Parathyroid adenoma (tissue), 2 donors: ENCODE measurements at regions not wholly inside any gene's neighbourhood (a gene's known extent, or its start where the extent isn't known, plus 50 kb on each side); places are given as distances from the start of the nearest gene placed in this dataset.
"Not testable (repeated sequence)": the region's sequence is repeated elsewhere in the genome, so short reads cannot be mapped to it uniquely, and the experiment has no call there.

ENCODE experiments used
- H2AFZ ChIP-seq: fragments of 300-600 bp; sonication (generic); one replicate; pipeline ENCODE4 v1.7.0; 2017; ENCODE audit warnings: antibody characterized with exemption, mild to moderate bottlenecking
- H3K27ac ChIP-seq: fragments of 300-600 bp; sonication (generic); one replicate; pipeline ENCODE4 v1.7.0; 2017
- H3K27me3 ChIP-seq: fragments of 300-600 bp; sonication (generic); one replicate; pipeline ENCODE4 v1.7.0; 2017; ENCODE audit warnings: low read length; ENCODE audit not compliant: control insufficient read depth, insufficient read depth
- H3K36me3 ChIP-seq: fragments of 300-600 bp; sonication (generic); one replicate; pipeline ENCODE4 v1.7.0; 2017; ENCODE audit warnings: low read length; ENCODE audit not compliant: control insufficient read depth, insufficient read depth
- H3K4me1 ChIP-seq: fragments of 300-600 bp; sonication (generic); one replicate; pipeline ENCODE4 v1.7.0; 2017; ENCODE audit warnings: control low read depth
- H3K4me2 ChIP-seq: fragments of 300-600 bp; sonication (generic); one replicate; pipeline ENCODE4 v1.7.0; 2017; ENCODE audit warnings: low read length
- H3K4me3 ChIP-seq: fragments of 300-600 bp; sonication (generic); one replicate; pipeline ENCODE4 v1.7.0; 2017; ENCODE audit warnings: low read depth, low read length
- H3K79me2 ChIP-seq: fragments of 300-600 bp; sonication (generic); one replicate; pipeline ENCODE4 v1.7.0; 2017; ENCODE audit warnings: control low read depth
- H3K9ac ChIP-seq: fragments of 300-600 bp; sonication (generic); one replicate; pipeline ENCODE4 v1.7.0; 2017; ENCODE audit warnings: mild to moderate bottlenecking
- H3K9me3 ChIP-seq: fragments of 300-600 bp; sonication (generic); one replicate; pipeline ENCODE4 v1.7.0; 2017; ENCODE audit warnings: low read length; ENCODE audit not compliant: control insufficient read depth
- TF ChIP-seq, protein P1 (sequence below): fragments of 300-600 bp; sonication (generic); IDR thresholded peaks from one replicate; pipeline ENCODE4 v1.7.0; 2017; ENCODE audit warnings: antibody characterized with exemption, mild to moderate bottlenecking
- donor health status: primary hyperparathyroidism.

DNA sequence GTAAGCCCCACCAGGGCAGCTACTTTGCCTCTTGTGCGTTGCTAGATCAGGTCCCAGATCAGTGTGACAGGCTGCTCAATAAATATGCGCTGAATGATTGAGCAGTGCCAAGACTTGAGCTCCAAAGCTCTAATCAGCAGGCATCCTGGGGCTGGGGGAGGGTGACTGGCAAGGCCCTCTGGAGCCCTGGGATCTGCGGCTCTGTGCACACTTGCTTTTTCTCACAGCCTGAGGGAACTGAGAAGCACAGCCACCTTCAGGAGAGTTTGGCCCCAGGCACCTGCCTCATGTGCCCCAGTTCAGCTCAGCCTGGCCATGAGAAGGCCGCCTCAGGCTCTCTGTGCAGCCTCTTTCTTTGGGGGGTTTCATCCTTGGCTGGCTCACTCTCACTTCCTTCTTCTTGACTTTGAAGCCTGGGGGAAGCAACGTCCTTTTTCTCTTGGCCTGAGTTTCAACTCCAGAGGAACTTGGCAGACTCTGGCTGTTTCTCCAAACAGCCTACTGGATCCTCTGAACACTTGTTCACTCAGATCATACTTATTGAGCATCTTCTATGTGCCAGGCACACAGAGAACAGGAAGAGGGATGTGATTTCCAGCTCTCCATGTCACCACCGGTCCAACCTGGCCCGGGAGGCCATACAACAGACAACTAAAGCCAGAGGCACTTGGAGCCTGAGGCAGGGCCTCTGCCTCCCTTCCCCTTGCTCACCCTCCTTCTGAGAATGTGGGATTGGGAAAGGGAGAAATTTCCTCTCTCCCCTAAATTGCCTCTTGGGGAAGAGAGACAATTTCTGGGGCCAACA, 114.0 kb downstream of the VEGFA start:
- Histone ChIP-seq H3K9ac (no peak overlapping the region), H3K79me2 (no peaks in the 10 kb centered on the region), H3K4me1 (no peaks in the 10 kb centered on the region), H3K27me3 (no peaks in the 10 kb centered on the region), H2AFZ (no peak overlapping the region), H3K36me3 (no peaks in the 10 kb centered on the region), H3K9me3 (no peaks in the 10 kb centered on the region), H3K4me3 (no peak overlapping the region), H3K4me2 (no peak overlapping the region), H3K27ac (no peak overlapping the region)
- TF ChIP-seq, protein P1, sequence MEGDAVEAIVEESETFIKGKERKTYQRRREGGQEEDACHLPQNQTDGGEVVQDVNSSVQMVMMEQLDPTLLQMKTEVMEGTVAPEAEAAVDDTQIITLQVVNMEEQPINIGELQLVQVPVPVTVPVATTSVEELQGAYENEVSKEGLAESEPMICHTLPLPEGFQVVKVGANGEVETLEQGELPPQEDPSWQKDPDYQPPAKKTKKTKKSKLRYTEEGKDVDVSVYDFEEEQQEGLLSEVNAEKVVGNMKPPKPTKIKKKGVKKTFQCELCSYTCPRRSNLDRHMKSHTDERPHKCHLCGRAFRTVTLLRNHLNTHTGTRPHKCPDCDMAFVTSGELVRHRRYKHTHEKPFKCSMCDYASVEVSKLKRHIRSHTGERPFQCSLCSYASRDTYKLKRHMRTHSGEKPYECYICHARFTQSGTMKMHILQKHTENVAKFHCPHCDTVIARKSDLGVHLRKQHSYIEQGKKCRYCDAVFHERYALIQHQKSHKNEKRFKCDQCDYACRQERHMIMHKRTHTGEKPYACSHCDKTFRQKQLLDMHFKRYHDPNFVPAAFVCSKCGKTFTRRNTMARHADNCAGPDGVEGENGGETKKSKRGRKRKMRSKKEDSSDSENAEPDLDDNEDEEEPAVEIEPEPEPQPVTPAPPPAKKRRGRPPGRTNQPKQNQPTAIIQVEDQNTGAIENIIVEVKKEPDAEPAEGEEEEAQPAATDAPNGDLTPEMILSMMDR, result no peak

DNA sequence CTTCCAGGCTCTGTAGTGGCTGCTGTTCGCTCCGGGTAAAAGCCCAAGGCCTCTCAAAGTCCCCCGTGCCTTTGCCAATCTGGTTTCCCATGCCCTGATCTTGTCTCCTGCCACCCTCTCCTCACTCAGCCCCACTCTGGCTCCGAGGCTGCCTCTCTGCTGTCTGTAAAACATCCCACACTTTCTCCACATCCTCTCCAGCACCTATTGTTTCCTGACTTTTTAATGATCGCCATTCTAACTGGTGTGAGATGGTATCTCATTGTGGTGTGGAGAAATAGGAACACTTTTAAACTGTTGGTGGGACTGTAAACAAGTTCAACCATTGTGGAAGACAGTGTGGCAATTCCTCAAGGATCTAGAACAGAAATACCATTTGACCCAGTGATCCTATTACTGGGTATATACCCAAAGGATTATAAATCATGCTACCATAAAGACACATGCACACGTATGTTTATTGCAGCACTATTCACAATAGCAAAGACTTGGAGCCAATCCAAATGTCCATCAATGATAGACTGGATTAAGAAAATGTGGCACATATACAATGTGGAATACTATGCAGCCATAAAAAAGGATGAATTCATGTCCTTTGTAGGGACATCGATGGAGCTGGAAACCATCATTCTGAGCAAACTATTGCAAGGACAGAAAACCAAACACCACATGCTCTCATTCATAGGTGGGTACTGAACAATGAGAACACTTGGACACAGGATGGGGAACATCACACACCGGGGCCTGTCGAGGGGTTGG, 112.9 kb downstream of the VEGFA start:
- not testable (repeated sequence) for H3K4me2 ChIP-seq, H3K4me1 ChIP-seq, H3K9ac ChIP-seq, H3K4me3 ChIP-seq, H3K27me3 ChIP-seq, H3K9me3 ChIP-seq, H3K36me3 ChIP-seq, H3K79me2 ChIP-seq, H3K27ac ChIP-seq, H2AFZ ChIP-seq

DNA sequence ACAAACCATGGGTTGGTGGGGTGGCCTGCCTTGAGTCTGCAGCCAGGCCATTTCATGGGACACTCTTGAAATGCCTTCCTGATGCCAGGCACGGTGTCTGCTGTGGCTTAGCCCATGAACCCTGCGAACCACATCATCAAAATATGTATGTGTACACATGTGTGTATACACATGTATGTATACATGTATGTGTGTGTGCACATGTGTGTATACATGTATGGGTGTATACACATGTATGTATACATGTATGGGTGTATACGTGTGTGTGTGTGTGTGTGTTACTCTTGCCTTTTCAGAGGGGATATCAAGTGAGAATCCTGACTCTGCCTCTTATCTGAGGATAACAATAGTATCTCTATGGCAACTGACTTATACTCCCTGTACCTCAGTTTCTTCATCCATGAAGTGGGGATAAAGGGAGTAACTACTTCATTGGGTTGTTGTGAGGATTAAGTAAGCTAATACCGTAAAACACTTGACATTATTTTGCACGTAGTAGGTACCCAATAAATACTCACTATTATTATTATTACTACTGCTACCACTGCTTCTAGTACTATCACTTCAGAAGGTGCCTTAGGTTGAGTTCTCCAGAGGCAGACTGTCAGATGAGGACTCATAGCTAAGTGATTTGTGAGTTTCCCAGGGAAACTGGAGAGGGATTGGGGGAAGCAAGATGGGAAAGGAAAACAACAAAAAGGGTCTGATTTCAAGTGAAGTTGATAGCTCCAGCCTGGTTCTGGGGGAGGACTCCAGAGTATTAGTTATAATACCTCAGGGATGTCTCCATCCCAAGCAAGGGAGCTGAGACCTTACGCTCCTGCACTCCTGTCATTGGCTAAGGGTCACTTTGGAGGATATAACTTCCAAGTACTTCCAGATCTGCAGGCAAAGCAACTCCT, 110.5 kb downstream of the VEGFA start:
- no peak overlapping the region for H3K9ac ChIP-seq
- TF ChIP-seq, protein P1, result no peak

DNA sequence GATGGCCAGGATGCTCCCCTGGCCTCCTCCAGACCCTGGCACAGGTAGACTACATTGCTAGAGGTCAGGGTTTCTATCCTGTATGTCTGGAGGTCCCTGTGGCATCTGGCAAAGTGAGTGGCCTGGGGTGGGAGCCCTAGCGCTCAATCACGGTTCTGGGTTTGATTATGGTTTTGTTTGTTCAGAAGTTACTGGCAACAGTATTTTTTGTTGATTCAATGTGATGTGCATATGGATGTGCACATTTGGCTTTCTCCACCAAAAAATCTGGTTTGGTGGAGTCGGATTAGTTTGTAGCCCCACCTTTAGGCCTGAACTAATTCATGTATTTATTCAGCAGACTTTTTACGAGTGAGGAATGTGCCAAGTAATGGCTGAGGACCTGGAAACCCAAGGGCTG, 109.7 kb downstream of the VEGFA start:
- Histone ChIP-seq H3K36me3 (no peaks in the 10 kb centered on the region), H3K4me2 (no peak overlapping the region), H3K9ac (no peak overlapping the region), H3K4me3 (no peak overlapping the region), H3K9me3 (no peaks in the 10 kb centered on the region), H3K79me2 (no peaks in the 10 kb centered on the region), H3K27me3 (no peaks in the 10 kb centered on the region), H3K4me1 (no peaks in the 10 kb centered on the region), H3K27ac (no peak overlapping the region), H2AFZ (no peak overlapping the region)
- TF ChIP-seq, protein P1, result no peak

More for the DNA sequence above, 110.5 kb downstream of the VEGFA start:
- Histone ChIP-seq H3K4me3 (no peak overlapping the region), H3K79me2 (no peaks in the 10 kb centered on the region), H3K4me1 (no peaks in the 10 kb centered on the region), H3K27me3 (no peaks in the 10 kb centered on the region), H3K36me3 (no peaks in the 10 kb centered on the region), H3K9me3 (no peaks in the 10 kb centered on the region), H2AFZ (no peak overlapping the region), H3K27ac (no peak overlapping the region), H3K4me2 (no peak overlapping the region)
